ENCODE measurements at regions not wholly inside any gene's neighbourhood (a gene's known extent, or its start where the extent isn't known, plus 50 kb on each side); places are given as distances from the start of the nearest gene placed in this dataset.

DNA sequence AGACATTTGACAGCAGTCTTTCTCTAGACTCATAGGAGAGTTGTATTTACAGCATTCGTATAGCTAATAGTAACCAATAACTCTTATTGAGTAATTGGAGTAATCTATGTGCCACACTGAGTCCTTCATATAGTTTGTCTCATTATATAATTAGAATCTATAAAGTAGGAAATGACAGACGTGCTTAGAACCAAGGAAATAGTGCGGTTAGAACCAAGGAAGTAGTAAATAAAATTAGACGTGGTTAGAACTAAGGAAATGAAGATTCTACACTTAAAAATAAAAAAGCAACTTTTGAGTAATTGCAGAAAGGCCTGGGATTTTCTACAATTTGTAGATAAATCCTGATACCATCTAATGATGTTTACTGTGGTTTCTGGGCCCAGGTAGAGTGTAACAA lies 107.8 kb upstream of the TNFSF11 start:
- in situ Hi-C loops (cut with MboI; ENCODE audit: low pct_unique_long_range_greater_than_20kb in 2 of 9, low sequenced_read_pairs in 9 of 9, unreplicated experiment in 9 of 9) = no loop called here
- Histone ChIP-seq H3K27ac (no peak overlapping the region), H3K4me1 (replicated peaks in 1 of 2) (no peaks in the 10 kb centered on the region), H3K4me3 (no peak overlapping the region)
- WGBS, 10 experiments = 0 to 100% (median 71%) methylated on average over 1 to 4 of the region's 4 CpGs
- no peak for ATAC-seq (replicated peaks in 6 of 8)

DNA sequence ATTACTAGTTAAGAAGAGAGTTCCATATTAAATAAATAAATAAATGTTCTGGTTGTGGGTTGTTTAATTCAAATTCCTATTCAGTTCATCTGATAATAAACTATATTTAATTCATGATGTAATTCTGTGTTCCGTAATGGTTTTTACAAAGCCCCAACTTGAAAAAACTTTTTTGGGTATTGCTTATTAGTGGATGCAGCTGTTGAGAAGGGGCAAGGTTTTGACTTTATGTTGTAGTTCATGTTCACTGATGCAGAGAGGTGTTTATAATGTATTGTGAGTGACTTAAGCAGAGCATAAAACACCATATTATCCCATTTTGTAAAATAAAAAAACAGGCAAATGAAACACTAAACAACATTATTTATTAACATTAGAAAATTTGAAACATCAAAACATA lies 107.3 kb upstream of the TNFSF11 start:
- Histone ChIP-seq H3K4me1 (replicated peaks in 1 of 2) (no peaks in the 10 kb centered on the region), H3K27ac (no peak overlapping the region), H3K4me3 (no peak overlapping the region)
- in situ Hi-C loops (cut with MboI; ENCODE audit: low pct_unique_long_range_greater_than_20kb in 2 of 9, low sequenced_read_pairs in 9 of 9, unreplicated experiment in 9 of 9) = no loop called here
- ATAC-seq (replicated peaks in 6 of 8) = no peak
- 14 to 100% (median 92%) methylated on average over 1 of the region's 1 CpG; no CpG with 5 or more reads in 4 of the 10 experiments for WGBS, 10 experiments

DNA sequence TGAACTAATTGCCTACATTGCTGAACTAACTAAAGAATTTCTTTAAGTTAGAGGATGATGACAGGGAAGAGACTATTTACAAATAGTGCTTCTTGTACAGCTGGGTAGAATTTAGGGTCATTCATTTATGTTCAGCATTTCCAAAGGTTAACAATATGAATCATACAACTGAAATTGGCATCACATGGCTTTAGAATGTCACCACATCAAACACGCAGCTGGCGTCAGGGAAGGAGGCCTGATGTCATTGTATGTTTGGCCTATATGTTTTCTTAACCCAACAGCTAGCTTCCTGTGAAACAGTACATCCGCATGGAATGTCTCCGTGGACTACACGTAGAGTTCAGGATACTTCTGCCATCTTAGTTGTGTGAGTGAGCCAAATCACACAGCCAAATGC lies 99.0 kb upstream of the TNFSF11 start:
- Histone ChIP-seq H3K4me3 (no peak overlapping the region), H3K4me1 (replicated peaks in 1 of 2) (no peaks in the 10 kb centered on the region), H3K27ac (no peak overlapping the region)
- 27 to 100% (median 68%) methylated on average over 1 to 5 of the region's 5 CpGs; no CpG with 5 or more reads in 2 of the 10 experiments for WGBS, 10 experiments
- in situ Hi-C loops (cut with MboI; ENCODE audit: low pct_unique_long_range_greater_than_20kb in 2 of 9, low sequenced_read_pairs in 9 of 9, unreplicated experiment in 9 of 9) = no loop called here
- ATAC-seq (replicated peaks in 6 of 8) = no peak

DNA sequence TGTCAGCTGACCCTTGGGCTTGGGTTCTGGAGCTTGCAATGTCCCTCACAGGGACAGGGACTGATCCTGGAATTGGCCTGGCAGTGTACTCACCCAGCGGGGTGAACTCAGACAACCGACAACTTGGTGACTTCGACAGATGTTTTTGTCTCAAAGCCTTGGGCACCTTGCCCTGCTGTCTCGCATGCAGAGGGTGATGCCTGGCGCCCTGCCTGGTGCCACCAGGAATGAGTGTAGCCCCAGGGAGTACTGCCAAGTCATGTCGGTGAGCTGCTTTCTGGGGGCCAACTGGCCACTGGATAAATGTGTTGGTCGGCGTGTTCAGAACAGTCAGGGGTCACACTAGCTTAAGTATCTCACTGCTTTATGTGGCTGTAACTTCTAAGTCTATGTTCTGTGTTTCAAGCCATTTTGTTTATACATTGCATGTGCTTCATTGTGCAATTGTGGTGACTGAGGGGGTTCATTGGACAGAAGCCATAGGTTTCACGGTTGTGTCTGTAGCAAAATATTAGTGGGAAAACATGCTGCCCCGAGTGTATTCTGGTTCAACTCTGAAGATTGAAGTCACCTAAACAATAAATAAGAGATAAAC lies 96.3 kb upstream of the TNFSF11 start:
- Histone ChIP-seq H3K4me3 (no peak overlapping the region), H3K27ac (no peak overlapping the region), H3K4me1 (replicated peaks in 1 of 2) (no peaks in the 10 kb centered on the region)
- in situ Hi-C loops (cut with MboI; ENCODE audit: low pct_unique_long_range_greater_than_20kb in 2 of 9, low sequenced_read_pairs in 9 of 9, unreplicated experiment in 9 of 9) = no loop called here
- WGBS, 10 experiments = 3 to 100% (median 92%) methylated on average over 1 to 9 of the region's 10 CpGs; no CpG with 5 or more reads in 1 of the 10 experiments
- no peak for ATAC-seq (replicated peaks in 6 of 8)

DNA sequence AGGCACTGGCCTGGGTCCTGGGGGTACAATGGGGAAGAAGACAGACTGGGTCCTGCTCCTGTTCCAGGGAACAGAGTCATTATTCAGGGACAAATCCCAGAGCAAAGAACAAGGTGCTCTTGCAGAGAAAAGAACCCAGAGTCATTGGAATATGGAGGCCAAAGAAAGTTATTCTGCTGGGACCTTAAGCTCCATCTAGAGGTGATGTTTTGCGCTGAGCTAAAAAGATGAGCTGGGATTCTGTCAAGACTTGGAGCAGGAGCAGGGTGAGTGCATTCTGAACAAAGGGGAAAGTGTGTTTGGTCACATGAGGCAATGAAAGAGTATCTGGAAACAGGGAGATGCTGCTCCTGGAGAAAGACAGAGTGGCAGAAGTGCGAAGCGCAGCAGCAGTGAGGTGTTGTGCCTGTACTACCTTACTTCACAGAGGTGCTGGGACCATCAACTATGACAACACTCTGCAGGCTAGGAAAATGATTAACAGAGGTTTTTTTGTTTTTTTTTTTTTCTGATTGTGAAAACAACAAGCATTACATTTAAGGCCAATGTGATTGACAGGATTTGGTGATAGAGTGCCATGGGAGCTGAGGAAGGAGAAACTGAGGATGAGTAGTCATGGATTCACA lies 95.3 kb upstream of the TNFSF11 start:
- 40 to 73% (median 67%) methylated on average over 1 to 3 of the region's 3 CpGs; no CpG with 5 or more reads in 5 of the 10 experiments for WGBS, 10 experiments
- Histone ChIP-seq H3K4me1 (replicated peaks in 1 of 2) (no peaks in the 10 kb centered on the region), H3K27ac (no peak overlapping the region), H3K4me3 (no peak overlapping the region)
- peak in 1 of 8 experiments; percentile 49 for ATAC-seq (replicated peaks in 6 of 8)
- in situ Hi-C loops (cut with MboI; ENCODE audit: low pct_unique_long_range_greater_than_20kb in 2 of 9, low sequenced_read_pairs in 9 of 9, unreplicated experiment in 9 of 9) = no loop called here

- no peak overlapping the region for H3K27ac ChIP-seq
- H3K4me3 ChIP-seq = no peak overlapping the region
- in situ Hi-C loops (cut with MboI; ENCODE audit: low pct_unique_long_range_greater_than_20kb in 2 of 9, low sequenced_read_pairs in 9 of 9, unreplicated experiment in 9 of 9) = no loop called here
- ATAC-seq (replicated peaks in 6 of 8) = no peak
- H3K4me1 ChIP-seq (replicated peaks in 1 of 2) = no peaks in the 10 kb centered on the region
Measured at GRCh38 chr13:42484386-42484785, 89.6 kb upstream of the TNFSF11 start.

GRCh38 chr13:42485272-42485671 lies 88.7 kb upstream of the TNFSF11 start:
- no peaks in the 10 kb centered on the region for H3K4me1 ChIP-seq (replicated peaks in 1 of 2)
- no peak overlapping the region for H3K4me3 ChIP-seq
- ATAC-seq (replicated peaks in 6 of 8) = no peak
- WGBS, 10 experiments = 11 to 100% (median 73%) methylated on average over 1 to 2 of the region's 2 CpGs; no CpG with 5 or more reads in 2 of the 10 experiments
- no peak overlapping the region for H3K27ac ChIP-seq
- in situ Hi-C loops (cut with MboI; ENCODE audit: low pct_unique_long_range_greater_than_20kb in 2 of 9, low sequenced_read_pairs in 9 of 9, unreplicated experiment in 9 of 9) = no loop called here

DNA sequence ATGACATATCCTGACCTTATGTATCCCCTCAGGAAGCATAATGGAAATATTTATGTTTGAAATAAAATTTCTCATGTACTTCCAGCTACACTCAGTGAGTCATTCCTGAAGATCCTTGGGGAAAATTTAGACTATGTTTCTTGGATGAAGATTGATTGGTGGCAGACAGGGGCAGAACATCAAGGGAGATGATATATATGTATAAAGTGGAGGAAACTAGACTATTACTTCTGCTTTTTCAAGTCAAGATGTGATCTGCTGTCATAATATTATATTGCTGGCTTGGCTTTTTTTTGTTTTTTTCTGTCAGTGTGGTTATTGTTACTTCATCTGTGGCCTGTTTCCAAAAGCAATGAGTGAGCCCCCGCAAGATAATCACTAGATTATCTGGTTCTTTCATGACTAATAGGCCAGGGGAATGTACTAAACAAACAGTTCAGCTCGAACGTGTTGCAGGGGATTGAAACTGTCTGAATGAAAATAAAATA lies 87.2 kb upstream of the TNFSF11 start:
- in situ Hi-C loops (cut with MboI; ENCODE audit: low pct_unique_long_range_greater_than_20kb in 2 of 9, low sequenced_read_pairs in 9 of 9, unreplicated experiment in 9 of 9) = no loop called here
- 0 to 80% (median 31%) methylated on average over 1 to 3 of the region's 3 CpGs; no CpG with 5 or more reads in 1 of the 10 experiments for WGBS, 10 experiments
- no peak overlapping the region for H3K4me3 ChIP-seq
- peak in 5 of 8 experiments; percentile 73 to 95 (median 90) for ATAC-seq (replicated peaks in 6 of 8)
- H3K27ac ChIP-seq = no peak overlapping the region
- no peaks in the 10 kb centered on the region for H3K4me1 ChIP-seq (replicated peaks in 1 of 2)

- no peak overlapping the region for H3K4me3 ChIP-seq
- in situ Hi-C loops (cut with MboI; ENCODE audit: low pct_unique_long_range_greater_than_20kb in 2 of 9, low sequenced_read_pairs in 9 of 9, unreplicated experiment in 9 of 9) = no loop called here
- no peaks in the 10 kb centered on the region for H3K4me1 ChIP-seq (replicated peaks in 1 of 2)
- 47 to 100% (median 88%) methylated on average over 1 to 5 of the region's 5 CpGs; no CpG with 5 or more reads in 2 of the 10 experiments for WGBS, 10 experiments
- no peak overlapping the region for H3K27ac ChIP-seq
- no peak for ATAC-seq (replicated peaks in 6 of 8)
Measured at GRCh38 chr13:42487221-42487620, 86.7 kb upstream of the TNFSF11 start.

DNA sequence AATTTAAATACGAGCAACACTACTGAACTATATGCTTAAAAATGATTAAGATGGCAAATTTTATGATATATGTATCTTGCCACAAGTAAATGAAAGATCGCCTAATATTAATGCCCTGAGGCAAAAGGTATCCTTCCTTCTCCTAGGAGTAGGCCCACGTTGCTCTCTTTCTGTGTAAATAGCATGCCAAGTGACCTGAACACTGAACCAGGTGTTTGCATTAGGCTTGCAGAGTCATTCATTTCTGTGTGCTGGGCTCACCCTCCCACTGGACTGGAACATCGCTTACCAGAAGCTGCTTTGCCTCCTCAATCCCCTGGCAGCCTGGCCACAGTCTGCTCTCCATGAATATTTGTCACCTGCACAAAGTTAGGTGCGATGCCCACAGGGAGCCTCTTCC lies 83.3 kb upstream of the TNFSF11 start:
- in situ Hi-C loops (cut with MboI; ENCODE audit: low pct_unique_long_range_greater_than_20kb in 2 of 9, low sequenced_read_pairs in 9 of 9, unreplicated experiment in 9 of 9) = no loop called here
- no peak overlapping the region for H3K4me3 ChIP-seq
- H3K27ac ChIP-seq = no peak overlapping the region
- no peak for ATAC-seq (replicated peaks in 6 of 8)
- WGBS, 10 experiments = 0 to 78% (median 45%) methylated on average over 1 to 3 of the region's 5 CpGs; no CpG with 5 or more reads in 1 of the 10 experiments
- H3K4me1 ChIP-seq (replicated peaks in 1 of 2) = no peaks in the 10 kb centered on the region

GRCh38 chr13:42492372-42492920 lies 81.5 kb upstream of the TNFSF11 start:
- in situ Hi-C loops (cut with MboI; ENCODE audit: low pct_unique_long_range_greater_than_20kb in 2 of 9, low sequenced_read_pairs in 9 of 9, unreplicated experiment in 9 of 9) = no loop called here
- 14 to 92% (median 78%) methylated on average over 1 to 4 of the region's 4 CpGs; no CpG with 5 or more reads in 2 of the 10 experiments for WGBS, 10 experiments
- ATAC-seq (replicated peaks in 6 of 8) = no peak
- H3K4me3 ChIP-seq = no peak overlapping the region
- H3K4me1 ChIP-seq (replicated peaks in 1 of 2) = no peaks in the 10 kb centered on the region
- no peak overlapping the region for H3K27ac ChIP-seq

- H3K4me3 ChIP-seq = no peak overlapping the region
- 26 to 100% (median 82%) methylated on average over 1 to 3 of the region's 3 CpGs for WGBS, 10 experiments
- ATAC-seq (replicated peaks in 6 of 8) = no peak
- in situ Hi-C loops (cut with MboI; ENCODE audit: low pct_unique_long_range_greater_than_20kb in 2 of 9, low sequenced_read_pairs in 9 of 9, unreplicated experiment in 9 of 9) = no loop called here
- no peak overlapping the region for H3K27ac ChIP-seq
- no peaks in the 10 kb centered on the region for H3K4me1 ChIP-seq (replicated peaks in 1 of 2)
Measured at GRCh38 chr13:42494157-42494556, 79.8 kb upstream of the TNFSF11 start.

- Histone ChIP-seq H3K27ac (no peak overlapping the region), H3K4me3 (no peak overlapping the region), H3K4me1 (replicated peaks in 1 of 2) (no peaks in the 10 kb centered on the region)
- no peak for ATAC-seq (replicated peaks in 6 of 8)
- in situ Hi-C loops (cut with MboI; ENCODE audit: low pct_unique_long_range_greater_than_20kb in 2 of 9, low sequenced_read_pairs in 9 of 9, unreplicated experiment in 9 of 9) = no loop called here
Measured at GRCh38 chr13:42495255-42495654, 78.7 kb upstream of the TNFSF11 start.

GRCh38 chr13:42495751-42496150 lies 78.2 kb upstream of the TNFSF11 start:
- H3K4me3 ChIP-seq = no peak overlapping the region
- H3K27ac ChIP-seq = no peak overlapping the region
- in situ Hi-C loops (cut with MboI; ENCODE audit: low pct_unique_long_range_greater_than_20kb in 2 of 9, low sequenced_read_pairs in 9 of 9, unreplicated experiment in 9 of 9) = no loop called here
- H3K4me1 ChIP-seq (replicated peaks in 1 of 2) = no peaks in the 10 kb centered on the region
- 19 to 97% (median 61%) methylated on average over 1 to 6 of the region's 7 CpGs; no CpG with 5 or more reads in 2 of the 10 experiments for WGBS, 10 experiments
- no peak for ATAC-seq (replicated peaks in 6 of 8)
